GM12878 (cell line): ENCODE measurements at regions not wholly inside any gene's neighbourhood (a gene's known extent, or its start where the extent isn't known, plus 50 kb on each side); places are given as distances from the start of the nearest gene placed in this dataset.
"Not testable (repeated sequence)": the region's sequence is repeated elsewhere in the genome, so short reads cannot be mapped to it uniquely, and the experiment has no call there.

ENCODE experiments used
- ATAC-seq: fragments of 200-7000 bp; cut with Tn5 transposase; 3 replicates; pipeline ENCODE4 v1.9.1; 2020; ENCODE audit warnings: mild to moderate bottlenecking, moderate library complexity
- BruUV-seq: library from RNA; stranded (reverse); fragments of 400-500 nt; replicated peaks from 2 replicates; lab custom pipeline; 2021; lab: Mats Ljungman, UMichigan
- CTCF ChIA-PET: fragments of 300-600 bp; sonication (Branson Sonifier 250); formaldehyde crosslinking; extraction: SDS; loops from one replicate; lab custom pipeline; 2021; ENCODE audit warnings: inconsistent platforms; lab: Yijun Ruan, JAX
- POLR2A ChIA-PET: fragments of 350-600 bp; formaldehyde crosslinking; extraction: SDS; loops from one replicate; lab custom pipeline; 2021; ENCODE audit warnings: inconsistent platforms; lab: Charles Lee
- RAD21 ChIA-PET: fragments of 300-600 bp; sonication (Branson Sonifier 250); formaldehyde crosslinking; loops from one replicate; lab custom pipeline; 2023; ENCODE audit warnings: antibody characterized with exemption; ENCODE audit not compliant: unreplicated experiment; lab: Charles Lee
- SMC1A ChIA-PET: fragments of 300-600 bp; sonication (Branson Sonifier 250); formaldehyde crosslinking; loops from one replicate; lab custom pipeline; 2023; ENCODE audit not compliant: unreplicated experiment, uncharacterized antibody; lab: Charles Lee
- DNase-seq: peaks from one replicate; pipeline ENCODE4 v3.0.0-alpha.2; 2011; ENCODE audit warnings: low read depth, low spot score
- FAIRE-seq: peaks from 3 replicates; lab custom pipeline; 2011; peaks lifted over from hg19 to GRCh38; lab: Jason Lieb, UNC
- H2AFZ ChIP-seq: 2 replicates; pipeline ENCODE4 v1.6.0; 2011; ENCODE audit warnings: low read depth, low read length, control low read depth; ENCODE audit not compliant: control insufficient read depth
- H3K27ac ChIP-seq: 2 replicates; pipeline ENCODE4 v1.5.1; 2011; ENCODE audit warnings: control low read depth; ENCODE audit not compliant: control insufficient read depth, insufficient read depth
- H3K27me3 ChIP-seq, 2 experiments: replicated peaks in 1 of 2; 2 replicates each; pipeline versions ENCODE4 v1.6.0 to v1.6.1; 2011; ENCODE audit warnings: low read length in 1 of 2; ENCODE audit not compliant: control insufficient read depth in 2 of 2, insufficient read depth in 2 of 2
- H3K36me3 ChIP-seq, 2 experiments: 2 replicates each; pipeline ENCODE4 v1.5.1; 2011; ENCODE audit warnings: low read length in 1 of 2; ENCODE audit not compliant: control insufficient read depth in 2 of 2, insufficient read depth in 2 of 2
- H3K4me1 ChIP-seq: 2 replicates; pipeline ENCODE4 v1.6.1; 2011; ENCODE audit warnings: mild to moderate bottlenecking, low read length, moderate library complexity, mixed read lengths; ENCODE audit not compliant: control insufficient read depth, insufficient read depth
- H3K4me2 ChIP-seq: 2 replicates; pipeline ENCODE4 v1.6.0; 2011; ENCODE audit warnings: control low read depth; ENCODE audit not compliant: control insufficient read depth, insufficient read depth
- H3K4me3 ChIP-seq: fragments of 200-600 bp; sonication (generic); 2 replicates; pipeline ENCODE4 v1.5.1; 2016
- H3K79me2 ChIP-seq: 2 replicates; pipeline ENCODE4 v1.6.0; 2011; ENCODE audit warnings: low read length; ENCODE audit not compliant: control insufficient read depth, insufficient read depth
- H3K9ac ChIP-seq: 2 replicates; pipeline ENCODE4 v1.8.0; 2011; ENCODE audit warnings: low read length, control low read depth, mixed read lengths; ENCODE audit not compliant: control insufficient read depth, insufficient read depth
- H3K9me3 ChIP-seq: replicated peaks from 3 replicates; pipeline ENCODE4 v1.5.1; 2011; ENCODE audit warnings: mild to moderate bottlenecking, low read length; ENCODE audit not compliant: control insufficient read depth, insufficient read depth
- H4K20me1 ChIP-seq: 2 replicates; pipeline ENCODE4 v1.6.0; 2011; ENCODE audit not compliant: control insufficient read depth, insufficient read depth
- TBL1XR1 ChIP-seq: IDR thresholded peaks from 2 replicates; pipeline ENCODE4 v1.6.1; 2012; ENCODE audit warnings: low read depth, low read length, improper control_type of control experiment
- TCF12 ChIP-seq: IDR thresholded peaks from 2 replicates; pipeline ENCODE4 v1.6.1; 2011; ENCODE audit warnings: low read depth, mild to moderate bottlenecking, low read length
- WRNIP1 ChIP-seq: IDR thresholded peaks from 2 replicates; pipeline ENCODE4 v1.6.1; 2011; ENCODE audit warnings: low read depth, low read length, improper control_type of control experiment, borderline replicate concordance
- ZNF384 ChIP-seq: IDR thresholded peaks from 2 replicates; pipeline ENCODE4 v1.6.1; 2012; ENCODE audit warnings: low read depth, mild to moderate bottlenecking, low read length, improper control_type of control experiment, borderline replicate concordance
- WGBS: methylation state at CpG from one replicate; pipeline ENCODE4 v1.1.6; 2016; ENCODE audit warnings: low lambda C conversion rate; ENCODE audit not compliant: insufficient replicate concordance, insufficient coverage; ENCODE audit errors: missing lambda C conversion rate; 5-methylcytosine and 5-hydroxymethylcytosine counted together
- in situ Hi-C: fragments of 300-500 bp; cut with MboI; formaldehyde crosslinking; loops from 9 replicates; pipeline ENCODE4 v1.14.3; 2018; ENCODE audit warnings: mixed read lengths
- intact Hi-C: fragments of 100-400 bp; cut with micrococcal nuclease; formaldehyde crosslinking; loops from one replicate; pipeline ENCODE4 v1.14.2; 2022; ENCODE audit not compliant: unreplicated experiment
- TF ChIP-seq, protein P1 (sequence below): fragments of 450-650 bp; IDR thresholded peaks from 2 replicates; pipeline ENCODE4 v1.6.1; 2017; ENCODE audit warnings: mild to moderate bottlenecking

DNA sequence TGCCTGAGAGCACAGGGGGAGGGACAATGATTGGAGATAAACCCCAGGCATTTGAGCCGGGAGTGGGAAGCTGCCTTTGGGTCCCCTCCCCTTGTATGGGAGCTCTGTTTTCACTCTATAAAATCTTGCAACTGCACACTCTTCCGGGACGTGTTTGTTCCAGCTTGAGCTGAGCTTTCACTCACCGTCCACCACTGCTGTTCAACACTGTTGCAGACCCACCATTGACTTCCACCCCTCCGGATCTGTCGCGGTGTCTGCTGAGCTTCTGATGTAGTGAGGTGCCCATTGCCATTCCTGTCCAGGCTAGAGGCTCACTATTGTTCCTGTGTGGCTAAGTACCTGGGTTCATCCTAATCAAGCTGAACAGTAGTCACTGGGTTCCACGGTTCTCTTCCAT is 231.6 kb upstream of the CWC22 start:
- no peak overlapping the region for H3K4me2 ChIP-seq
- RAD21 ChIA-PET = no interaction called here
- no peak for TF ChIP-seq TCF12
- TF ChIP-seq, protein P1, sequence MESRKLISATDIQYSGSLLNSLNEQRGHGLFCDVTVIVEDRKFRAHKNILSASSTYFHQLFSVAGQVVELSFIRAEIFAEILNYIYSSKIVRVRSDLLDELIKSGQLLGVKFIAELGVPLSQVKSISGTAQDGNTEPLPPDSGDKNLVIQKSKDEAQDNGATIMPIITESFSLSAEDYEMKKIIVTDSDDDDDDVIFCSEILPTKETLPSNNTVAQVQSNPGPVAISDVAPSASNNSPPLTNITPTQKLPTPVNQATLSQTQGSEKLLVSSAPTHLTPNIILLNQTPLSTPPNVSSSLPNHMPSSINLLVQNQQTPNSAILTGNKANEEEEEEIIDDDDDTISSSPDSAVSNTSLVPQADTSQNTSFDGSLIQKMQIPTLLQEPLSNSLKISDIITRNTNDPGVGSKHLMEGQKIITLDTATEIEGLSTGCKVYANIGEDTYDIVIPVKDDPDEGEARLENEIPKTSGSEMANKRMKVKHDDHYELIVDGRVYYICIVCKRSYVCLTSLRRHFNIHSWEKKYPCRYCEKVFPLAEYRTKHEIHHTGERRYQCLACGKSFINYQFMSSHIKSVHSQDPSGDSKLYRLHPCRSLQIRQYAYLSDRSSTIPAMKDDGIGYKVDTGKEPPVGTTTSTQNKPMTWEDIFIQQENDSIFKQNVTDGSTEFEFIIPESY = no peak
- no peak for TF ChIP-seq TBL1XR1
- TF ChIP-seq ZNF384 = no peak
- TF ChIP-seq WRNIP1 = no peak
- TF ChIP-seq, all 136 proteins: peak for 0
- no peak for DNase-seq
- no peaks in the 10 kb centered on the region for H3K79me2 ChIP-seq
- no peak overlapping the region for H3K27ac ChIP-seq
- no TSS peak for BruUV-seq
- H3K4me3 ChIP-seq = no peak overlapping the region
- POLR2A ChIA-PET = no interaction called here
- SMC1A ChIA-PET = interaction anchor here (1.3 kb wide), 1 partner anchor 10 kb away, joined by 6 read pairs; no protein-coding TSS in a partner anchor
- no peaks in the 10 kb centered on the region for H3K9me3 ChIP-seq
- no peaks in the 10 kb centered on the region for H3K4me1 ChIP-seq
- intact Hi-C loops (no loop called here), in situ Hi-C loops (no loop called here)
- CTCF ChIA-PET = no interaction called here
- H3K27me3 ChIP-seq = no peaks in the 10 kb centered on the region
- no peak overlapping the region for H3K9ac ChIP-seq
- H3K36me3 ChIP-seq = no peaks in the 10 kb centered on the region
- H2AFZ ChIP-seq = no peak overlapping the region
- 52% methylated on average over 8 of the region's 8 CpGs for WGBS
- no peaks in the 10 kb centered on the region for H4K20me1 ChIP-seq
- no peak for FAIRE-seq
- no peak for ATAC-seq

DNA sequence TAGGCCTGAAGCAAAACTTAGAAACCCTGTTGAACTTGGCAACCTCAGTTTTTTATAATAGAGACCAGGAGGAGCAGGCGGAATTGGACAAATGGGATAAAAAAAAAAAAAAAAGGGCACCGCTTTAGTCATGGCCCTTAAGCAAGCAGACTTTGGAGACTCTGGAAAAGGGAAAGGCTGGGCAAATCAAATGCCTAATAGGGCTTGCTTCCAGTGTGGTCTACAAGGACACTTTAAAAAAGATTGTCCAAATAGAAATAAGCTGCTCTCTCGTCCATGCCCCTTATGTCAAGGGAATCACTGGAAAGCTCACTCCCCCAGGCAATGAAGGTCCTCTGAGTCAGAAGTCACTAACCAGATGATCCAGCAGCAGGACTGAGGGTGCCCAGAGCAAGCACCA is 229.0 kb upstream of the CWC22 start:
- H3K9me3 ChIP-seq, BruUV-seq, ATAC-seq, intact Hi-C loops, H3K36me3 ChIP-seq, CTCF ChIA-PET, DNase-seq, H3K27me3 ChIP-seq, in situ Hi-C loops, POLR2A ChIA-PET, H3K4me2 ChIP-seq, H3K4me3 ChIP-seq, H3K27ac ChIP-seq, RAD21 ChIA-PET, H3K9ac ChIP-seq, H3K79me2 ChIP-seq, H4K20me1 ChIP-seq, FAIRE-seq, SMC1A ChIA-PET, H3K4me1 ChIP-seq, H2AFZ ChIP-seq: not testable (repeated sequence)
- 0% methylated on average over 1 of the region's 3 CpGs for WGBS

DNA sequence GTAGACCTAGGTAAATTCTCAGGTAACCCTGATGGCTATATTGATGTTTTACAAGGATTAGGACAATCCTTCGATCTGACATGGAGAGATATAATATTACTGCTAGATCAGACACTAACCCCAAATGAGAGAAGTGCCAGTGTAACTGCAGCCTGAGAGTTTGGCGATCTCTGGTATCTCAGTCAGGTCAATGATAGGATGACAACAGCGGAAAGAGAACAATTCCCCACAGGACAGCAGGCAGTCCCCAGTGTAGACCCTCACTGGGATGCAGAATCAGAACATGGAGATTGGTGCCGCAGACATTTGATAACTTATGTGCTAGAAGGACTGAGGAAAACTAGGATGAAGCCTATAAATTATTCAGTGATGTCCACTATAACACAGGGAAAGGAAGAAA is 228.4 kb upstream of the CWC22 start:
- H3K4me1 ChIP-seq, FAIRE-seq, intact Hi-C loops, H2AFZ ChIP-seq, in situ Hi-C loops, ATAC-seq, BruUV-seq, H3K4me2 ChIP-seq, H3K79me2 ChIP-seq, RAD21 ChIA-PET, H3K9me3 ChIP-seq, H4K20me1 ChIP-seq, CTCF ChIA-PET, H3K4me3 ChIP-seq, DNase-seq, H3K9ac ChIP-seq, H3K27me3 ChIP-seq, POLR2A ChIA-PET, H3K36me3 ChIP-seq, H3K27ac ChIP-seq, SMC1A ChIA-PET: not testable (repeated sequence)
- WGBS = 56% methylated on average over 4 of the region's 4 CpGs
